Duodenal mucosa (tissue), 2 donors: ENCODE measurements at regions not wholly inside any gene's neighbourhood (a gene's known extent, or its start where the extent isn't known, plus 50 kb on each side); places are given as distances from the start of the nearest gene placed in this dataset.

Experiments
- H3K27ac ChIP-seq: one replicate; pipeline ENCODE4 v1.7.0; 2013; ENCODE audit warnings: low read depth, low read length
- H3K27me3 ChIP-seq, 2 donors: one replicate each; pipeline ENCODE4 v1.7.0; 2013; ENCODE audit warnings: low read length in 2 of 2, control low read depth in 1 of 2; ENCODE audit not compliant: insufficient read depth in 2 of 2, control insufficient read depth in 1 of 2
- H3K36me3 ChIP-seq, 2 donors: one replicate each; pipeline ENCODE4 v1.7.0; 2013; ENCODE audit warnings: low read length in 2 of 2, control low read depth in 1 of 2; ENCODE audit not compliant: insufficient read depth in 2 of 2, control insufficient read depth in 1 of 2
- H3K4me1 ChIP-seq, 2 donors: one replicate each; pipeline ENCODE4 v1.7.0; 2013; ENCODE audit warnings: low read length in 2 of 2, control low read depth in 1 of 2; ENCODE audit not compliant: insufficient read depth in 2 of 2, control insufficient read depth in 1 of 2
- H3K4me3 ChIP-seq, 2 donors: one replicate each; pipeline ENCODE4 v1.7.0; 2013; ENCODE audit warnings: low read length in 2 of 2, low read depth in 1 of 2
- H3K9ac ChIP-seq, 2 donors: one replicate each; pipeline ENCODE4 v1.7.0; 2013; ENCODE audit warnings: low read length in 2 of 2, low read depth in 1 of 2
- H3K9me3 ChIP-seq, 2 donors: one replicate each; pipeline ENCODE4 v1.7.0; 2013; ENCODE audit warnings: low read length in 2 of 2, control low read depth in 1 of 2; ENCODE audit not compliant: control insufficient read depth in 1 of 2

- Histone ChIP-seq H3K4me1 (no peaks in the 10 kb centered on the region), H3K27me3 (no peaks in the 10 kb centered on the region), H3K27ac (no peak overlapping the region), H3K4me3 (no peak overlapping the region), H3K36me3 (no peaks in the 10 kb centered on the region), H3K9me3 (no peaks in the 10 kb centered on the region), H3K9ac (no peak overlapping the region)
These were observed 140.5 kb upstream of the OPRM1 start for GRCh38 chr6:153898360-153899059.

GRCh38 chr6:153882411-153882810, 156.6 kb upstream of the OPRM1 start:
- Histone ChIP-seq H3K27me3 (no peaks in the 10 kb centered on the region), H3K9me3 (no peaks in the 10 kb centered on the region), H3K4me3 (no peak overlapping the region), H3K9ac (no peak overlapping the region), H3K36me3 (no peaks in the 10 kb centered on the region), H3K27ac (no peak overlapping the region), H3K4me1 (no peaks in the 10 kb centered on the region)

DNA sequence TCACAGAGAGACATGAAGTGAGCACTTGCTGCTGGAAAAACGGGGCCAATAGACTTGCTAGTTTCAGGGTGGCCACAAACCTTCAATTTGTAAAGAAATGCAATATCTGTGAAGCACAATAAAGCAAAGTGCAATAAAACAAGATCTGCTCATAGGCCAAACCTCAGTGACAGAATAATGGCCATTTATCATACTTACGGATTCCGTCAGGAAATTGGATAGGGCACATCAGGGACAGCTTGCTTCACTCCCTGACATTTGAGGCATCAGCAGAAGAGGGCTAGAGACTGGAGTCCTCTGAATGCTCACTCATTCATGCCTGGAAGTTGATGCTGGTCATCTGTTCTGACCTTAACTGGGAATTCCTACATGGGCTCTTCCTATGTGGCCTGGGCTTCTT, 165.5 kb upstream of the OPRM1 start:
- no peaks in the 10 kb centered on the region for H3K4me1 ChIP-seq
- H3K4me3 ChIP-seq, result no peak overlapping the region
- H3K27ac ChIP-seq, result no peak overlapping the region
- no peak overlapping the region for H3K9ac ChIP-seq
- no peaks in the 10 kb centered on the region for H3K9me3 ChIP-seq
- H3K36me3 ChIP-seq, result no peaks in the 10 kb centered on the region
- H3K27me3 ChIP-seq, result no peaks in the 10 kb centered on the region

- Histone ChIP-seq H3K27ac (no peak overlapping the region), H3K36me3 (no peaks in the 10 kb centered on the region), H3K4me3 (no peak overlapping the region), H3K9ac (no peak overlapping the region), H3K4me1 (no peaks in the 10 kb centered on the region), H3K27me3 (no peaks in the 10 kb centered on the region), H3K9me3 (no peaks in the 10 kb centered on the region)
These were observed 166.1 kb upstream of the OPRM1 start for GRCh38 chr6:153872946-153873345.

DNA sequence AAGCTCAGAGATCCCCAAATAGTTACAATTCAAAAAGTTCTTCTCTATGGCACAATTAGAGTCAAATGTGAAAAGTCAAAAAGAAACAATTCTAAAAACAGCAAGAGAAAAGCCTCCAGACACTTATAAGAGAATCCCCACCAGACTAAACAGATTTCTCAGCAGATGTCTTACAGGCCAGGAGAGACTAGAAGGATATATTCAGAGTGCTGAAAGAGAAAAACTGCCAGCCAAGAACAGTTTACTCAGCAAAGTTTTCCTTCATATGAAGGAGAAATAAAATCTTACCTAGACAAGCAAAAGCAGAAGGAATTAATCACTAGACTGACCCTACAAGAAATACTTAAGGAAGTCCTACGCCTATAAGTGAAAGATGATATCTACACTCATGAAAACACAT, 176.1 kb upstream of the OPRM1 start:
- Histone ChIP-seq H3K27ac (no peak overlapping the region), H3K9ac (no peak overlapping the region), H3K4me3 (no peak overlapping the region), H3K36me3 (no peaks in the 10 kb centered on the region), H3K4me1 (no peaks in the 10 kb centered on the region), H3K9me3 (no peaks in the 10 kb centered on the region), H3K27me3 (no peaks in the 10 kb centered on the region)

- no peak overlapping the region for H3K9ac ChIP-seq
- no peaks in the 10 kb centered on the region for H3K4me1 ChIP-seq
- no peaks in the 10 kb centered on the region for H3K36me3 ChIP-seq
- H3K27ac ChIP-seq, result no peak overlapping the region
- H3K4me3 ChIP-seq, result no peak overlapping the region
- no peaks in the 10 kb centered on the region for H3K9me3 ChIP-seq
- no peaks in the 10 kb centered on the region for H3K27me3 ChIP-seq
These were observed 176.9 kb upstream of the OPRM1 start for GRCh38 chr6:153862139-153862538.

DNA sequence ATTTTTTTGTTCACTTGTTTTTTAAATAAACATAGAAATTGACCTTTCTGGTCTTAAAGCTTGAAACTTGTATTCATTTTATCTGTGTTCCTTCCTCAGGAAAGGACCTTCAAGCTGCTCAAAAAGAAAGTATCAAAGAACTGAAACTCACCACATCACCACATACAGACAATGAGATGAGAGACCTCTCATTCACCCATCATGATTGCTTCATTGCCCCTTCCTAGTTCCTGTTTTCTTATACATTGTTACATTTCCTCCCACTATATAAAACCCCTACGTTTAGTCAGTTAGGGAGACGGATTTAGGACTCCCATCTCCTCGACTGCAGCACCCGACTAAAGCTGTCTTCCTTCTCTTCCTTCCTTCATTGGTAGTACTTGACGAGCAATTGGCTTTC, 180.5 kb upstream of the OPRM1 start:
- H3K27me3 ChIP-seq, result no peaks in the 10 kb centered on the region
- H3K9ac ChIP-seq, result no peak overlapping the region
- H3K27ac ChIP-seq, result no peak overlapping the region
- H3K36me3 ChIP-seq, result no peaks in the 10 kb centered on the region
- H3K9me3 ChIP-seq, result no peaks in the 10 kb centered on the region
- no peaks in the 10 kb centered on the region for H3K4me1 ChIP-seq
- no peak overlapping the region for H3K4me3 ChIP-seq

DNA sequence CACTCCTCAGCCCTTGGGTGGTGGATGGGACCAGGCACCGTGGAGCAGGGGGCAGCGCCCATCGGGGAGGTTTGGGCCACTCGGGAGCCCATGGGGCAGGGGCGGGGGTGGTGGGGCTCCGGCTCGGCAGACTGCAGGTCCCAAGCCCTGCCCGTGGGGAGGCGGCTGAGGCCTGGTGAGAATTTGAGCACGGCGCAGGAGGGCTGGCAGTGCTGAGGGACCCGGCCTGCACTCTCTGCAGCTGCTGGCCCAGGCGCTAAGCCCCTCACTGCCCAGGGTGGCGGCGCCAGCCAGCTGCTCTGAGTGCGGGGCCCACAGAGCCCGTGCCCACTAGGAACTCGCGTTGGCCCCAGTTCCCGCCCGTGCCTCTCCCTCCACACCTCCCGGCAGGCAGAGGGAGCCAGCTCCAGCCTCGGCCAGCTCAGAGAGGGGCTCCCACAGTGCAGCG, 182.1 kb upstream of the OPRM1 start:
- no peaks in the 10 kb centered on the region for H3K9me3 ChIP-seq
- no peak overlapping the region for H3K4me3 ChIP-seq
- H3K9ac ChIP-seq, result no peak overlapping the region
- H3K27ac ChIP-seq, result no peak overlapping the region
- no peaks in the 10 kb centered on the region for H3K27me3 ChIP-seq
- H3K4me1 ChIP-seq, result no peaks in the 10 kb centered on the region
- no peaks in the 10 kb centered on the region for H3K36me3 ChIP-seq

DNA sequence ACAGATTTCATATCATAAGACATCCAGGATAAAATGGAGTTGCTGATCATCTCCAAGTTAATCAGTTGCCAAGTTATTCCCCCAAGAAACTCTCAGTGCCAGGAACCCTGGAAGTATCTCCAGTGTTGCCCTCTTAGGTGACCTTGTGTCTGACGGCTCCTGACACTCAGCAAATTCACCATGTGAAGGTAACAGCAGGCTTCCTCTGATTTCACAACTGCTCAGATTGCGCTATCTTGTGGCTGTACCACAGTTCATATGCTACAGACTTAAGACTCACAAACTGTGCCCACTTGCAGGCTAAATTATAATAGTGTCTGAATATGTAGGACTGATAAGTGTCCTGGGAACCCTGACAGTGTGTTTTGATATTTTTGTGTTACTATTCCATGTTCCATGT, 186.6 kb upstream of the OPRM1 start:
- Histone ChIP-seq H3K36me3 (no peaks in the 10 kb centered on the region), H3K9me3 (no peaks in the 10 kb centered on the region)

GRCh38 chr6:153852034-153852433, 187.0 kb upstream of the OPRM1 start:
- no peak overlapping the region for H3K4me3 ChIP-seq

More for the DNA sequence above, 186.6 kb upstream of the OPRM1 start:
- Histone ChIP-seq H3K4me3 (no peak overlapping the region), H3K4me1 (no peaks in the 10 kb centered on the region), H3K27me3 (no peaks in the 10 kb centered on the region), H3K27ac (no peak overlapping the region), H3K9ac (no peak overlapping the region)

More at GRCh38 chr6:153852034-153852433, 187.0 kb upstream of the OPRM1 start:
- Histone ChIP-seq H3K36me3 (no peaks in the 10 kb centered on the region), H3K9me3 (no peaks in the 10 kb centered on the region), H3K4me1 (no peaks in the 10 kb centered on the region), H3K27ac (no peak overlapping the region), H3K9ac (no peak overlapping the region), H3K27me3 (no peaks in the 10 kb centered on the region)
